Anterior cingulate cortex (tissue), 58 donors: ENCODE measurements at regions not wholly inside any gene's neighbourhood (a gene's known extent, or its start where the extent isn't known, plus 50 kb on each side); places are given as distances from the start of the nearest gene placed in this dataset.
"Not testable (repeated sequence)": the region's sequence is repeated elsewhere in the genome, so short reads cannot be mapped to it uniquely, and the experiment has no call there.

ENCODE experiments used
- DNase-seq, 58 donors: peaks; one replicate each; lab custom pipeline; 2025; lab: John Stamatoyannopoulos, UW

- no peak for DNase-seq
Measured at GRCh38 chrX:145881175-145881995, 63.8 kb downstream of the SLITRK2 start.

GRCh38 chrX:145886469-145886868, 68.8 kb downstream of the SLITRK2 start:
- DNase-seq: no peak

DNA sequence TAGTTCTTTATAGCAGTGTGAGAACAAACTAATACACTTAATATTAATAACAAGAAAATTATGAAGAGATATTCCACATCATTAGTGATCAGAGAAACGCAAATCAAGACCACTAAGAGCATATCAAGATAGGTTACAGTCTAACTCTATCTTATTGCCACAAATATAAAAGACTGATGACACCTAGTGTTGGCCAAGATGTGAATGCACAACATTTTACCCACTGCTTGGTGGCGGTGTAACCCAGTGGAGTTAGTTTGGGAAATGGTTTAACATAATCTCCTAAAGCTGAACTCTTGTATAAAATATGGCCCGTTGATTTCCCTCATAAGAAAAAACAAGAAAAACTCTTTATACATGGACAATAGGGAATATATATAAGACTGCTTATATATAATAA, 92.4 kb downstream of the SLITRK2 start:
- peak in 3 of 58 donors; percentile 0 to 18 (median 2) for DNase-seq

DNA sequence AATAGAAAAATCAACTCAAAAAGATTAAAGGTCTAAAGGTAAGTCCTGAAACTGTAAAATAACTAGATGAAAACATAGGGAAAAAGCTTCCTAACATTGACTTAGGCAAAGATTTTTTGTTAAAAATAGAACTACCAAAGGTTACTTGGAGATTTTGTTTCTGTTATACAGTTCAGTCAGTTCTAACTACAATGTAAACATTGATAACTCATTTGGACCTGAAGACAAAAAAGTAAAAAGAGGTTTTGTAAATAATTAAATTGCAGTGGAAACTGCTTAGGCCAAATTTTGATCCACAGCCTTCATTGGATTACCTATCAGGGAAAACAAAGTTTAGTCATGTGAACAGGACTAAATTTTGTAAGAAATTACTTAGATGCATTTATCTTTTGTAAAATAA, 101.8 kb downstream of the SLITRK2 start:
- no peak for DNase-seq

DNA sequence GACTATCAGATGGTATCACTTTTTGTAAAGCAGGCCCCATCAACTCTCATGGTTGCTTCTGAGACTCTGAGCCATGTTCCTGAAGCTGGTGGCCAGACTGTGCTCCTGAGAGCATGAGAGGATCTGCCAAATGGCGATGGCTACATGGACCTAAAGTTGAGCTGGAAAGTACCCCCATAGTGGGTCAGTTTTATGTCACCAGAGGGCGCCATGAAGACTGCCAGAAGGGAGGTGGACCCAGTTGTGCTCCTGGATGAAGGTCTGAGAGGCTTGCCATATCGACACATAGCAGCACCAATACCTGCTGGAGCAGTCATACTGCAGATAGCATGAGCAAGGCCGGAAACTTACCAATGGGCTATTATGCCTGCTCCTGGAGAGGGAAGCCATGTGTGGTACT, 105.7 kb downstream of the SLITRK2 start:
- DNase-seq: no peak

GRCh38 chrX:145936769-145937168, 119.1 kb downstream of the SLITRK2 start:
- DNase-seq: no peak

DNA sequence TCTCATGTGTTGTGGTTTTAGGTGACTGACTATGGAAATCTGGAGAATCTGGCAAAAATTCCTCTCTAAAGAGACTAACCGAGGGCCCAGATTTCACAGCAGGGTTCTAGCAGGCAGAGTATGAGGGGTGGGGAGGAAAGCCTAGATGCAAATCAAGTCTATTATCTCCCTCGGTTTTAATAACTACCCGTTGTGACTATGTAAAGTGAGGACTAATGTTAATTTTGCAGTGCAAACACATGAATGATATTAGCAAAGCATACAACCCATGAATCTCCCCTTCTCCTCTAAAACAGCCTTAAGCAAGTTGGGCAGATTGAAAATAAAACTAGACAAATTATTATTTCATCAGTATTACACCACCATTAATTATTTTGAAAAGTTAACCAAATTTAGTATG, 131.4 kb downstream of the SLITRK2 start:
- DNase-seq: no peak

GRCh38 chrX:145953628-145954027, 136.0 kb downstream of the SLITRK2 start:
- no peak for DNase-seq

GRCh38 chrX:145990051-145990450, 172.4 kb downstream of the SLITRK2 start:
- no peak for DNase-seq

DNA sequence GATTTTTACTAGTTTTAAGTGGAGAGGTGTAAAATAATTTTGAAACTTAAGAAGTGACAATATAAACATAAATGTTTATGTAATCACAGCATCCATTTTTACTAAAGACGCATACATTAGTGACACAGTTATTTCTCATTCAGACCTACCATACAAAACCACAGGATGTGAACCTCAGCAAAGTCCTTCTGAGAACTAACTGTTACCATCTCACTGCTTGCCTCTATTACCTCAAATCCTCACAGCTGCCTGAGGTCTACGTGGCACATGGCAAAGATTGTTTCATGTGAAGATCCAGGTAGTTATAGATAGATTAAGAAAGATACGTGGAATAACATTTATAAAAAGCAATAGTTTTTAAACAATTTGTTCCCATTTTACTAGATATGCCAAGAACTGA, 189.0 kb downstream of the SLITRK2 start:
- no peak for DNase-seq

DNA sequence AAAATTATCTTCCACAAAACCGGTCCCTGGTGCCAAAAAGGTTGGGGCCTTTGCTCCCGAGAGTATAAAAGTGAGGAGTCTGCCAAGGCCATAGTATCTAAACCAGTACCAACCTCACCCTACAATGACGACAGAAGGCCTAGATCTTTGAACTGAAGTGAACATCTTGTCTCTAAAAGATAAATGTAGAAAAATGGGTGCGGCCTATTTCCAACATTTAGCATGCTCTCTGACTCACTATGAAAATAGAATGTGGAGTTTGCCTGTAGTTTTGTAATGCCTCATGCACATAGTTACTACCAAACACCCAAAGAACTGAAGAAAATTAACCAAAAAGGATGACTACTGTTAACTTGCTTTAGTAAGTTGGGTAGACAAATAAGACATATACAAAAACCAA, 218.4 kb downstream of the SLITRK2 start:
- DNase-seq: no peak

DNA sequence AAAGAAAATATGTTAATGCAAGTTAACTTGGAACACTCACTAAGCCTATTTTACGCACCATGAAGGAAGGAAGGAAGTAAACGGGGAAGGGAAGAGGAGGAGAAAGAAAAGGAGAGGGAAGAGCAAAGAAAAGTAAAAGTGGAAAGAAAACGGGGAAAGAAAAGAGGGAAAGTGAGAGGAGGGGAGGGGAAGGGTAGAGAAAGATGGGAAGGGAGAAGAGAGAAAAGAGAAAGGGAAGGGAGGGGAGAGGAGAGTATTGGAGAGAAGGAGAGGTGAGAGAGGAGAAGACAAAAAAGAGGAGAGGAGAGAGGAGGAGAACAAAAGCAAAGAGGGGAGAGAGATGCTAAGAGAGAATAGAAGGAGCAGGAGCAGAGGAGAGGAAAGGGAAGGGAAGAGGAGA, 224.1 kb downstream of the SLITRK2 start:
- DNase-seq: no peak

- DNase-seq: not testable (repeated sequence)
Measured at GRCh38 chrX:146046011-146046715, 228.5 kb downstream of the SLITRK2 start.

DNA sequence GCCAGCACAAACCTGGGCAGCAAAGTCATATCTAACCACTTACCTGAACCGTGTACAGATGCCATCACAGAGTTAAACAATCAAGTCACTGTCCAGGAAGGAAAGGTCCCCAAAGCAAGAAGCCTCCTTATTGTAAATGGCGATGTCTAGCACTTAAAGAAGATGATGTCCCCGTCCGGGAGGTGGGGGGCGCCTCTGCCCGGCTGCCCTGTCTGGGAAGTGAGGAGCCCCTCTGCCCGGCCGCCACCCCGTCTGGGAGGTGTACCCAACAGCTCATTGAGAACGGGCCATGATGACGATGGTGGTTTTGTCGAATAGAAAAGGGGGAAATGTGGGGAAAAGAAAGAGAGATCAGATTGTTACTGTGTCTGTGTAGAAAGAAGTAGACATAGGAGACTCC, 231.9 kb downstream of the SLITRK2 start:
- not testable (repeated sequence) for DNase-seq

DNA sequence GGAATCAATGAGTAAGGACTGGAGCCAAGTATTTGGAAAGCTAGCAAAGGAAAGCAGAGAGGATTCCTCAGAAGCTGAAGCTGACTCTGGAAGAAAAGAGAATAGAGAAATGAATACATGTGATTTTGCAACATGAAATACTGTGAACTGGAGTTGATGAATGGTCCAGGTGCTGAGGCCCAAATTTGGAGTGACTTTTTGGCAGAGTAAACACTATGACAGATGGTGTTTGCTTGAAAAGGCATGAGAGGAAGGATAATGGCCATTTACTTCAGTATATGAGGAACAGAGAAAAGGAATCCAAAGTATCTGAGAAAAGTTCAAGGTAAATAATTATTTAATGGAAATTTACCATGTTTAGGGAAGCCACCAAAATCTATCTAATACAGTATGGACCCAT, 236.7 kb downstream of the SLITRK2 start:
- no peak for DNase-seq

DNA sequence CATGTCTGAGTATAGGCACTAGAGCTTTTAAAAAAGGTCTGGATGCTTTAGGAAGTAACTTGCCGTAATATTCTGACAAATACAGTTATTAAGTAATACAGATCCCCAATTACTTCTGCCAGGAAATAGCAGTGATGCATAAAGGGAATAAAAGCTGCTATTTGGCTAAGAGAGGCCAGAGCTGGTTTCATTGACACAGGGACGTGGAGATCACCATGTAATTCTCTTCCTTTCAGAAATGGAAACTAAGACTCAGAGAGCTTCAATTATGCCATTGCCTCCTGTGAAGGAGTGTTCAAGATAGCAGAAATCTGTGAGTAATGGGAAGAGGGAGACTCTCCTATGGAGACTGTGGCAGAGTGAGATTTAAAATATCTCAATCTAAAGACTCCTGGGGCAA, 238.1 kb downstream of the SLITRK2 start:
- no peak for DNase-seq

DNA sequence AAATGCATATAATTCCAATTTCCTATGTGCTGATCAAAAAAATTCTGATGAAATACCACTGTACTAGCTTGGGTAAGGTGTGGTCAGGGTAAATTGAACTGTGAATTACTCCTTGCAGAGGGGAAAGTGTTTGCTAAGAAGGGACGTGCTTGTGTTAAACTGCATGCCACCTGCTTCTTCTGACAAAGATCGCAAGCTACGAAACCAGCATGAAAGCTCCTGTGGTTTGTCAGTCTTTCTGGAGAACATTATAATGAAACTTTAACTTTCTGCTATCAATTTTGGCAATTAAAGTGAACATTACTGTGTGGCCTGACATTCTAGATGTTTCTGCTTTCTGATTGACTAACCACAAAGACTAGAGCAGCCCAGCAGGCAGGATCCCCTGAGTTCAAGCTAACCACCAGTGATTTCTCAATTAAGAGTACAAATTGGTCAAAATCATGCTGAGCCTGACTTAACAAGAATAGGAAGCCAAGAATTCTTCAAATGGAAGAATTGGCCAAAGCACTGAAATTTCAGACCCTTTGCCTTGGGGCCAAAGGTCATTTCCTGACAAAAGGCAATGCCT, 239.0 kb downstream of the SLITRK2 start:
- DNase-seq: no peak

DNA sequence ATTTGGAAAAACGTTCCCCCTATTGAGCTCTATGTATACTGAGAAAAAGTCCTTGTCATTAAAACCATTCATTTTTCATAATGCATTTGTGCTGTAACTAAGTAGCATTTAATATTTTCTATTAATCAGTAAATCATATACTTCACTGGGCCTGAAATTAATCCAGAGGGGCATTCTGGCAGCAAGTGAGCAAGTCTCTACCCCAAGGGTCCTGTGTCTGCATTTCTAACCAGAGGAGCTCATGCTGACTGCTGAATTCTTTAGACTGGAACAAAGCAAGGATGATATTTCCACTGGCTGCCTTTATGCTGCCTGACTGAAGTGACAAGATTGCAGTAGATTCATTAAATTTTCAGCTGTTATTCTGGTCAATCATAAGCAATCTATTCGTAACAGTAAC, 246.5 kb downstream of the SLITRK2 start:
- no peak for DNase-seq

GRCh38 chrX:146090732-146091131, 273.1 kb downstream of the SLITRK2 start:
- no peak for DNase-seq

DNA sequence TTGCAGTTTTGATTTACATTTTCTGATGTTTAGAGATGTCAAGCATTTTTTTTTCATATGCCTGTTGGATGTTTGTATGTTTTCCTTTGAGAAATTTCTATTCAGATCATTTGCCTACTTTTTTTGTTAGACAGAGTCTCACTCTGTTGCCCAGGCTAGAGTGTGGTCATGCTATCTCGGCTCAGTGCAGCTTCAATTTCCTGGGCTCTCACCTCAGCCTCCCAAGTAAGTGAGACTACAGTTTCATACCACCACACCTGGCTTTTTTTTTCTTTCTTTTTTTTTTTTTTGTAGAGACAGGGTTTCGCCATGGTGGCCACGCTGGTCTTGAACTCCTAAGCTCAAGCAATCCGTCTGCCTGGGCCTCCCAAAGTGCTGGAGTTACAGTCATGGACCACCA, 291.7 kb downstream of the SLITRK2 start:
- DNase-seq: no peak

- DNase-seq: not testable (repeated sequence)
Measured at GRCh38 chrX:146119074-146119473, 301.4 kb downstream of the SLITRK2 start.

DNA sequence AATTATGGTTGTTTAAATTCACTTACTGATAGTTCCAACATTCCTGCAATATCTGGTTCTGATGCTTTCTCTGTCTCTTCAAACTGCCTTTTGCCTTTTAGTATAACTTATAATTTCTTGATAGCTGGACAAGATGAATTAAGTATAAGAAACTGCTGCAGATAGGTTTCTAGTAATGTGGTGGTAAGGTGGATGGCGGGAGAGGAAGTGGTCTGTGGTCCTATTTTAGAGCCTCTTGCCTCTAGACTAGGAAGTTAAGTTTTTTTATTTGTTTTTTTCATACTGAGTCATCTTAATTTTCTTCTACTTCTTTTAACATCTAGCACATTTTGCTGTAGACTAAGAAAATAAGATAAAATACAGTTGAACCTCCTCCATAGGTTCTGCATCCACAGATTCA, 310.0 kb downstream of the SLITRK2 start:
- DNase-seq: no peak
